ENCODE measurements at regions not wholly inside any gene's neighbourhood (a gene's known extent, or its start where the extent isn't known, plus 50 kb on each side); places are given as distances from the start of the nearest gene placed in this dataset.

DNA sequence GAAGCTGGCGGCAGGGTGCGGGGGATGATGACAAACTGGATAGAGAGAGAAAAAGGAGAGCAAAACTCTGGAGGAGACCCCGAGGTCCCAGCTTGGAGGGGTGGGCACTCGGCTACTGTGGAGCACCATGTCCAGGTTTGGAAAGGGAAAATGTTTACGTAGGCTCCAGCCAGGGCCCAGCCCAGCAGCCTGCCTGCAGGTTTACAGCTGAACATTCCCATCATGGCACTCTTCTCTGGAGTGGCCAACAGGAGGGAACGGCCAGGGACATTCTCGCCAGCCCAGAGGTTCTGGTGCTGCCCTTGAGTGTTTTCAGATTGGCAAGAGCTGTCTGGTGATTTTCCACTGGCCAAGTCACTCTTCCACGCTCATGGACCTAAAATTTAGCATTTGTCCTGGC lies 262.9 kb upstream of the TCF4 start:
- TF ChIP-seq GATAD2B (conservative IDR thresholded peaks at IDR 0.05; ENCODE audit: low read depth): no peak
- TF ChIP-seq, protein P1, sequence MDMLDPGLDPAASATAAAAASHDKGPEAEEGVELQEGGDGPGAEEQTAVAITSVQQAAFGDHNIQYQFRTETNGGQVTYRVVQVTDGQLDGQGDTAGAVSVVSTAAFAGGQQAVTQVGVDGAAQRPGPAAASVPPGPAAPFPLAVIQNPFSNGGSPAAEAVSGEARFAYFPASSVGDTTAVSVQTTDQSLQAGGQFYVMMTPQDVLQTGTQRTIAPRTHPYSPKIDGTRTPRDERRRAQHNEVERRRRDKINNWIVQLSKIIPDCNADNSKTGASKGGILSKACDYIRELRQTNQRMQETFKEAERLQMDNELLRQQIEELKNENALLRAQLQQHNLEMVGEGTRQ (IDR thresholded peaks at IDR 0.05; ENCODE audit: borderline replicate concordance, low read depth, low read length): no peak
- no peak for TF ChIP-seq CREM (IDR thresholded peaks at IDR 0.05; ENCODE audit: low read depth)
- TF ChIP-seq POLR2A (IDR thresholded peaks at IDR 0.05; ENCODE audit: low read depth, low read length): no peak
- no peak for TF ChIP-seq CTCF (IDR thresholded peaks at IDR 0.05 in 2 of 3, conservative IDR thresholded peaks at IDR 0.05 in 1 of 3; ENCODE audit: control insufficient read depth in 2 of 3, extremely low read depth in 1 of 3, insufficient read depth in 1 of 3, low read depth in 3 of 3, low read length in 3 of 3)
- no peak for TF ChIP-seq POLR2AphosphoS5 (IDR thresholded peaks at IDR 0.05; ENCODE audit: low read length)
- TF ChIP-seq RAD21 (IDR thresholded peaks at IDR 0.05; ENCODE audit: insufficient read depth, low read depth, low read length): no peak
- no peak for TF ChIP-seq REST (IDR thresholded peaks at IDR 0.05; ENCODE audit: low read depth, low read length)
- no peak for TF ChIP-seq SRF (IDR thresholded peaks at IDR 0.05; ENCODE audit: low read depth in 2 of 2, low read length in 2 of 2)
- TF ChIP-seq SIX5 (IDR thresholded peaks at IDR 0.05; ENCODE audit: low read depth, low read length, severe bottlenecking): no peak
- no peak for TF ChIP-seq HDAC6 (IDR thresholded peaks at IDR 0.05; ENCODE audit: unreplicated experiment)
